ENCODE measurements at regions not wholly inside any gene's neighbourhood (a gene's known extent, or its start where the extent isn't known, plus 50 kb on each side); places are given as distances from the start of the nearest gene placed in this dataset.

DNA sequence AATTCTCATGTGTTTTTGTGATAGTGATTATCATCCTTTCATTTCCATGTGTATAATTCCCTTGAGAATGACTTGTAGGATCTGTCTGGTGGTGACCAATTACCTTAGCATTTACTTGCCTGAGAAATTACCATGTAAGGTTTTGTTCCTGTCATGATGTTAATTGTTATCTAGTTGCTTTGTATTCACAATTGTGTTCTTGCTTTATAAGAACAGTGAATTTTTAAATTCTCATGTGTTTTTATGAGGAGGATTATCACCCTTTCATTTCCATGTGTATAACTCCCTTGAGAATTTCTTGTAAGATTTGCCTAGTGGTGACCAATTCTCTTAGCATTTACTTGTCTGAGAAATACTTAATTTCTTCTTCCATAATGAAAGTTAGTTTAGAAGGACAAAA is 758.2 kb upstream of the NDST4 start:
- Mint-ChIP-seq H3K4me3 (no peak overlapping the region), H3K9me3 (peaks cover 3% of the 10 kb centered on the region), H3K27ac (no peak overlapping the region), H3K27me3 (no peaks in the 10 kb centered on the region), H3K36me3 (ENCODE audit: low read depth) (no peaks in the 10 kb centered on the region), H3K4me1 (ENCODE audit: low read depth) (no peaks in the 10 kb centered on the region)
- intact Hi-C loops (cut with DNase I, micrococcal nuclease), result no loop called here
- Histone ChIP-seq H3K36me3 (ENCODE audit: insufficient read depth, low read length) (no peaks in the 10 kb centered on the region), H3K27me3 (ENCODE audit: control insufficient read depth in 1 of 2, insufficient read depth in 2 of 2, low read length in 2 of 2) (no peaks in the 10 kb centered on the region), H3K9me3 (ENCODE audit: control insufficient read depth in 1 of 2, insufficient read depth in 1 of 2, low read length in 2 of 2) (peaks cover 0 to 6% of the 10 kb centered on the region in 2 experiments), H3K27ac (ENCODE audit: low read depth in 1 of 2, low read length in 2 of 2) (no peak overlapping the region), H3K4me1 (ENCODE audit: insufficient read depth, low read length) (no peaks in the 10 kb centered on the region), H3K4me3 (ENCODE audit: low read length) (no peak overlapping the region)
- CTCF ChIA-PET, result no interaction called here
- TF ChIP-seq, protein P1, sequence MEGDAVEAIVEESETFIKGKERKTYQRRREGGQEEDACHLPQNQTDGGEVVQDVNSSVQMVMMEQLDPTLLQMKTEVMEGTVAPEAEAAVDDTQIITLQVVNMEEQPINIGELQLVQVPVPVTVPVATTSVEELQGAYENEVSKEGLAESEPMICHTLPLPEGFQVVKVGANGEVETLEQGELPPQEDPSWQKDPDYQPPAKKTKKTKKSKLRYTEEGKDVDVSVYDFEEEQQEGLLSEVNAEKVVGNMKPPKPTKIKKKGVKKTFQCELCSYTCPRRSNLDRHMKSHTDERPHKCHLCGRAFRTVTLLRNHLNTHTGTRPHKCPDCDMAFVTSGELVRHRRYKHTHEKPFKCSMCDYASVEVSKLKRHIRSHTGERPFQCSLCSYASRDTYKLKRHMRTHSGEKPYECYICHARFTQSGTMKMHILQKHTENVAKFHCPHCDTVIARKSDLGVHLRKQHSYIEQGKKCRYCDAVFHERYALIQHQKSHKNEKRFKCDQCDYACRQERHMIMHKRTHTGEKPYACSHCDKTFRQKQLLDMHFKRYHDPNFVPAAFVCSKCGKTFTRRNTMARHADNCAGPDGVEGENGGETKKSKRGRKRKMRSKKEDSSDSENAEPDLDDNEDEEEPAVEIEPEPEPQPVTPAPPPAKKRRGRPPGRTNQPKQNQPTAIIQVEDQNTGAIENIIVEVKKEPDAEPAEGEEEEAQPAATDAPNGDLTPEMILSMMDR (IDR thresholded peaks at IDR 0.05), result no peak
- POLR2A ChIA-PET, result no interaction called here
- DNase-seq (no peak), ATAC-seq (ENCODE audit: poor library complexity) (no peak)

DNA sequence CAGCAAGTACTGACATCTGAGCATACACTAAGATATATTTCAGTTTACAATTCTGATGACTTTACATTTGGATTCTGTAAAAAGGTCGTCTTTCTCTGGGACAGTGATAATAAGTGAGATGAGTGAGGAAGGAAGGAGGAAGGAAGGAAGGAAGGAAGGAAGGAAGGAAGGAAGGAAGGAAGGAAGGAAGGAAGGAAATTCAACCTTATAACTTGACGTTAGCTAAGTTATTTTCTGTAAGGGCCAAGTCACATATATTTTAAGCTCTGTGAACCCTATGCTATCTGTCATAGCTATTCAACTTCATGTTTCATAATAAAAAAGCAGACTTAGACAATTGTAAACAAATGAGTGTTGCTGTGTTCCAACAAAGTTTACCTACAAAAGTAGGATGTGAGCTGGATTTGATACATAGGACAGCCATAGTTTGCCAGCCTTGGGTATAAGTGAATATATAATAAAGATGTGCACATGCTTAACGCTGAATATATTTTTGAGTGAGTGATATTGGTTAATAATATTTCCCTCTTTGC is 753.0 kb upstream of the NDST4 start:
- intact Hi-C loops (cut with DNase I, micrococcal nuclease), result no loop called here

DNA sequence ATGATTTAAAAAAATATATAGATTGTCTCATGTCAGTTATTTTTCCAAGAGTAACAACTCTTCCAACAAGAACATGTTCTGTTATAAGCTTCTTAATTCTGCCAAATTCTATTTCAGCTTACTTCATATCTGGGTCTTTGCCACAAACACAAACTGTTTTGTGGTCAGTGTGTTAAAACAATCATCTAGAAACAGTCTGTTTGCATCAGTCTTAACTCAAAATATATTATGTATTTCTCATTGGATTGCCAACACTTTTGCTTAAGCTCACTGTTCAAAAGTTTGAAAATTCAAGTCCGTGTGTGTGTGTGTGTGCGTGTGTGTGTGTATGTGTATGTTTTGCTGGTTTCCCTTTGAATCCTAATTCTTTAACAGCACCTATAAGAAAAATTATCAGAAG is 752.3 kb upstream of the NDST4 start:
- Histone ChIP-seq H3K36me3 (ENCODE audit: insufficient read depth, low read length) (no peaks in the 10 kb centered on the region), H3K27me3 (ENCODE audit: control insufficient read depth in 1 of 2, insufficient read depth in 2 of 2, low read length in 2 of 2) (no peaks in the 10 kb centered on the region), H3K27ac (ENCODE audit: low read depth in 1 of 2, low read length in 2 of 2) (no peak overlapping the region), H3K9me3 (ENCODE audit: control insufficient read depth in 1 of 2, insufficient read depth in 1 of 2, low read length in 2 of 2) (no peaks in the 10 kb centered on the region), H3K4me1 (ENCODE audit: insufficient read depth, low read length) (no peaks in the 10 kb centered on the region), H3K4me3 (ENCODE audit: low read length) (no peak overlapping the region)
- H3K36me3 Mint-ChIP-seq (ENCODE audit: low read depth), result no peaks in the 10 kb centered on the region
- H3K27ac Mint-ChIP-seq, result no peak overlapping the region
- DNase-seq (no peak), ATAC-seq (ENCODE audit: poor library complexity) (no peak)
- no peaks in the 10 kb centered on the region for H3K4me1 Mint-ChIP-seq (ENCODE audit: low read depth)
- no peak overlapping the region for H3K4me3 Mint-ChIP-seq
- H3K27me3 Mint-ChIP-seq, result no peaks in the 10 kb centered on the region
- TF ChIP-seq, protein P1 (IDR thresholded peaks at IDR 0.05), result no peak
- intact Hi-C loops (cut with DNase I, micrococcal nuclease), result no loop called here
- CTCF ChIA-PET, result no interaction called here
- peaks cover 3% of the 10 kb centered on the region for H3K9me3 Mint-ChIP-seq
- POLR2A ChIA-PET, result no interaction called here

More for the DNA sequence above, 753.0 kb upstream of the NDST4 start:
- Mint-ChIP-seq H3K27ac (no peak overlapping the region), H3K4me3 (no peak overlapping the region), H3K36me3 (ENCODE audit: low read depth) (no peaks in the 10 kb centered on the region), H3K4me1 (ENCODE audit: low read depth) (no peaks in the 10 kb centered on the region), H3K9me3 (peaks cover 3% of the 10 kb centered on the region), H3K27me3 (no peaks in the 10 kb centered on the region)
- TF ChIP-seq, protein P1 (IDR thresholded peaks at IDR 0.05), result no peak
- ChIA-PET CTCF (no interaction called here), POLR2A (no interaction called here)
- DNase-seq (no peak), ATAC-seq (ENCODE audit: poor library complexity) (no peak)
- Histone ChIP-seq H3K4me3 (ENCODE audit: low read length) (no peak overlapping the region), H3K27me3 (ENCODE audit: control insufficient read depth in 1 of 2, insufficient read depth in 2 of 2, low read length in 2 of 2) (no peaks in the 10 kb centered on the region), H3K36me3 (ENCODE audit: insufficient read depth, low read length) (no peaks in the 10 kb centered on the region), H3K27ac (ENCODE audit: low read depth in 1 of 2, low read length in 2 of 2) (no peak overlapping the region), H3K4me1 (ENCODE audit: insufficient read depth, low read length) (no peaks in the 10 kb centered on the region), H3K9me3 (ENCODE audit: control insufficient read depth in 1 of 2, insufficient read depth in 1 of 2, low read length in 2 of 2) (no peaks in the 10 kb centered on the region)
